Uterus (tissue), 3 donors: ENCODE measurements at regions not wholly inside any gene's neighbourhood (a gene's known extent, or its start where the extent isn't known, plus 50 kb on each side); places are given as distances from the start of the nearest gene placed in this dataset.

Experiments used
- DNase-seq, 2 donors: peaks; one replicate each; pipeline ENCODE4 v3.0.0-alpha.2; 2019 to 2020
- H3K27ac ChIP-seq, 2 donors: fragments of 200-600 bp; sonication (generic); 1 replicate in 1 of 2; 2 replicates in 1 of 2; pipeline ENCODE4 v1.5.1; 2016 to 2018
- H3K27me3 ChIP-seq, 2 donors: fragments of 200-600 bp; sonication (generic); one replicate each; pipeline ENCODE4 v1.5.1; 2018 to 2019; ENCODE audit warnings: control low read depth in 1 of 2
- H3K36me3 ChIP-seq, 2 donors: fragments of 200-600 bp; sonication (generic); one replicate each; pipeline ENCODE4 v1.5.1; 2019; ENCODE audit warnings: control low read depth in 1 of 2
- H3K4me1 ChIP-seq, 2 donors: fragments of 200-600 bp; sonication (generic); one replicate each; pipeline ENCODE4 v1.5.1; 2018 to 2019; ENCODE audit warnings: control low read depth in 1 of 2
- H3K4me3 ChIP-seq, 2 donors: fragments of 200-600 bp; sonication (generic); 1 replicate in 1 of 2; 2 replicates in 1 of 2; pipeline ENCODE4 v1.5.1; 2018 to 2019; ENCODE audit warnings: mild to moderate bottlenecking in 1 of 2
- H3K9me3 ChIP-seq, 2 donors: fragments of 200-600 bp; sonication (generic); one replicate each; pipeline ENCODE4 v1.5.1; 2019; ENCODE audit warnings: control low read depth in 1 of 2
- CTCF ChIP-seq, 4 experiments: fragments of 200-600 bp in 2 of 4; fragments of 450-650 bp in 2 of 4; sonication (generic) in 2 of 4; IDR thresholded peaks; one replicate each; pipeline ENCODE4 v1.5.1; 2016 to 2019; ENCODE audit warnings: antibody characterized with exemption in 4 of 4, mild to moderate bottlenecking in 2 of 4, moderate library complexity in 1 of 4
- POLR2A ChIP-seq, 2 donors: fragments of 450-650 bp; IDR thresholded peaks; one replicate each; pipeline ENCODE4 v1.6.1; 2016; ENCODE audit warnings: antibody characterized with exemption in 2 of 2, mild to moderate bottlenecking in 1 of 2, moderate library complexity in 1 of 2
- intact Hi-C: fragments of 100-400 bp; cut with DNase I; formaldehyde crosslinking; loops from one replicate; pipeline ENCODE4 v1.15.1; 2023; ENCODE audit warnings: low total_unique reads
- donor health status: DM: yes; HTN: yes; CAD: no.

- no peaks in the 10 kb centered on the region for H3K36me3 ChIP-seq
- TF ChIP-seq POLR2A (IDR thresholded peaks at IDR 0.05) (no peak), CTCF (IDR thresholded peaks at IDR 0.05) (no peak)
- no peak overlapping the region for H3K27ac ChIP-seq
- intact Hi-C loops, result no loop called here
- H3K4me3 ChIP-seq, result no peak overlapping the region
- DNase-seq, result no peak
- no peaks in the 10 kb centered on the region for H3K27me3 ChIP-seq
- H3K9me3 ChIP-seq, result no peaks in the 10 kb centered on the region
- no peaks in the 10 kb centered on the region for H3K4me1 ChIP-seq
Observed at GRCh38 chr4:123114084-123114914, 191.9 kb upstream of the NUDT6 start.

GRCh38 chr4:123114915-123115756 lies 192.7 kb upstream of the NUDT6 start:
- Histone ChIP-seq H3K9me3 (no peaks in the 10 kb centered on the region), H3K4me1 (no peaks in the 10 kb centered on the region), H3K27ac (no peak overlapping the region), H3K27me3 (no peaks in the 10 kb centered on the region), H3K36me3 (no peaks in the 10 kb centered on the region), H3K4me3 (no peak overlapping the region)
- intact Hi-C loops, result no loop called here
- DNase-seq, result no peak
- TF ChIP-seq POLR2A (IDR thresholded peaks at IDR 0.05) (no peak), CTCF (IDR thresholded peaks at IDR 0.05) (no peak)

GRCh38 chr4:123116412-123116811 lies 194.0 kb upstream of the NUDT6 start:
- Histone ChIP-seq H3K4me3 (no peak overlapping the region), H3K4me1 (no peaks in the 10 kb centered on the region), H3K9me3 (no peaks in the 10 kb centered on the region), H3K27ac (no peak overlapping the region), H3K36me3 (no peaks in the 10 kb centered on the region), H3K27me3 (no peaks in the 10 kb centered on the region)
- TF ChIP-seq POLR2A (IDR thresholded peaks at IDR 0.05) (no peak), CTCF (IDR thresholded peaks at IDR 0.05) (no peak)
- no peak for DNase-seq
- intact Hi-C loops, result no loop called here

- no peaks in the 10 kb centered on the region for H3K36me3 ChIP-seq
- intact Hi-C loops, result no loop called here
- TF ChIP-seq CTCF (IDR thresholded peaks at IDR 0.05) (no peak), POLR2A (IDR thresholded peaks at IDR 0.05) (no peak)
- no peaks in the 10 kb centered on the region for H3K27me3 ChIP-seq
- H3K9me3 ChIP-seq, result no peaks in the 10 kb centered on the region
- no peak overlapping the region for H3K27ac ChIP-seq
- DNase-seq, result no peak
- H3K4me3 ChIP-seq, result no peak overlapping the region
- H3K4me1 ChIP-seq, result no peaks in the 10 kb centered on the region
Observed at GRCh38 chr4:123120473-123120872, 198.1 kb upstream of the NUDT6 start.
